ENCODE measurements at regions not wholly inside any gene's neighbourhood (a gene's known extent, or its start where the extent isn't known, plus 50 kb on each side); places are given as distances from the start of the nearest gene placed in this dataset.

- TF ChIP-seq POLR2A (IDR thresholded peaks at IDR 0.05) (no peak), POLR2AphosphoS5 (IDR thresholded peaks at IDR 0.05) (no peak), CTCF (IDR thresholded peaks at IDR 0.05) (no peak), EP300 (IDR thresholded peaks at IDR 0.05) (no peak)
Measured at GRCh38 chr6:100247123-100247522, 217.6 kb downstream of the SIM1 start.
